GM10266 (cell line): ENCODE measurements at regions not wholly inside any gene's neighbourhood (a gene's known extent, or its start where the extent isn't known, plus 50 kb on each side); places are given as distances from the start of the nearest gene placed in this dataset.
"Not testable (repeated sequence)": the region's sequence is repeated elsewhere in the genome, so short reads cannot be mapped to it uniquely, and the experiment has no call there.

ENCODE experiments used
- DNase-seq: peaks from one replicate; pipeline ENCODE4 v3.0.0; 2012; ENCODE audit errors: extremely low spot score
- CTCF ChIP-seq: IDR thresholded peaks from 2 replicates; pipeline ENCODE4 v1.5.1; 2012; ENCODE audit warnings: mild to moderate bottlenecking, low read depth; ENCODE audit not compliant: control insufficient read depth, insufficient read depth; ENCODE audit errors: missing control alignments

GRCh38 chr1:239098400-239099037 lies 287.8 kb upstream of the CHRM3 start:
- no peak for DNase-seq
- TF ChIP-seq CTCF, result no peak

GRCh38 chr1:239091537-239091936 lies 294.8 kb upstream of the CHRM3 start:
- no peak for DNase-seq
- TF ChIP-seq CTCF, result no peak

GRCh38 chr1:239084459-239085080 lies 301.8 kb upstream of the CHRM3 start:
- no peak for DNase-seq
- no peak for TF ChIP-seq CTCF

GRCh38 chr1:239081947-239082346 lies 304.4 kb upstream of the CHRM3 start:
- not testable (repeated sequence) for DNase-seq

GRCh38 chr1:239067480-239067879 lies 318.9 kb upstream of the CHRM3 start:
- TF ChIP-seq CTCF, result no peak
- no peak for DNase-seq

GRCh38 chr1:239067058-239067457 lies 319.3 kb upstream of the CHRM3 start:
- no peak for TF ChIP-seq CTCF
- DNase-seq, result no peak

- TF ChIP-seq CTCF, result no peak
- DNase-seq, result no peak
Measured at GRCh38 chr1:239061770-239062169, 324.6 kb upstream of the CHRM3 start.

GRCh38 chr1:239058190-239058589 lies 328.2 kb upstream of the CHRM3 start:
- DNase-seq, result no peak
- no peak for TF ChIP-seq CTCF
